ENCODE measurements at regions not wholly inside any gene's neighbourhood (a gene's known extent, or its start where the extent isn't known, plus 50 kb on each side); places are given as distances from the start of the nearest gene placed in this dataset.
A peak's percentile ranks its signal among the peaks of the same experiment; 100 is the strongest.
"Not testable (repeated sequence)": the region's sequence is repeated elsewhere in the genome, so short reads cannot be mapped to it uniquely, and the experiment has no call there.

- Histone ChIP-seq H3K9me3 (no peaks in the 10 kb centered on the region), H3K27me3 (no peaks in the 10 kb centered on the region), H3K36me3 (no peaks in the 10 kb centered on the region), H3K4me3 (ENCODE audit: low read depth, low read length) (peak overlapping the region; percentile 7; the same call in 1 of the 2 replicates), H3K4me1 (peaks cover 9% of the 10 kb centered on the region)
- TF ChIP-seq CTCF (IDR thresholded peaks at IDR 0.05; ENCODE audit: low read depth, low read length), result no peak
- DNase-seq, result peak; percentile 36
Measured at GRCh38 chr2:176574484-176575236, 305.4 kb downstream of the MTX2 start.

GRCh38 chr2:176575237-176575744 lies 306.0 kb downstream of the MTX2 start:
- no peak for TF ChIP-seq CTCF (IDR thresholded peaks at IDR 0.05; ENCODE audit: low read depth, low read length)
- Histone ChIP-seq H3K27me3 (no peaks in the 10 kb centered on the region), H3K9me3 (no peaks in the 10 kb centered on the region), H3K4me1 (peaks cover 9% of the 10 kb centered on the region), H3K4me3 (ENCODE audit: low read depth, low read length) (peak overlapping the region; percentile 7; the same call in 1 of the 2 replicates), H3K36me3 (no peaks in the 10 kb centered on the region)
- DNase-seq, result no peak

- no peak for TF ChIP-seq CTCF (IDR thresholded peaks at IDR 0.05; ENCODE audit: low read depth, low read length)
- no peaks in the 10 kb centered on the region for H3K9me3 ChIP-seq
- peaks cover 9% of the 10 kb centered on the region for H3K4me1 ChIP-seq
- no peaks in the 10 kb centered on the region for H3K36me3 ChIP-seq
- no peak overlapping the region for H3K4me3 ChIP-seq (ENCODE audit: low read depth, low read length)
- H3K27me3 ChIP-seq, result no peaks in the 10 kb centered on the region
- DNase-seq, result no peak
Measured at GRCh38 chr2:176577054-176577453, 307.8 kb downstream of the MTX2 start.

- H3K9me3 ChIP-seq; H3K27me3 ChIP-seq; DNase-seq; H3K36me3 ChIP-seq; H3K4me3 ChIP-seq (ENCODE audit: low read depth, low read length); H3K4me1 ChIP-seq: not testable (repeated sequence)
Measured at GRCh38 chr2:176578292-176578691, 309.1 kb downstream of the MTX2 start.

GRCh38 chr2:176579608-176580007 lies 310.4 kb downstream of the MTX2 start:
- no peak for DNase-seq
- H3K9me3 ChIP-seq, result no peaks in the 10 kb centered on the region
- no peak for TF ChIP-seq CTCF (IDR thresholded peaks at IDR 0.05; ENCODE audit: low read depth, low read length)
- no peak overlapping the region for H3K4me3 ChIP-seq (ENCODE audit: low read depth, low read length)
- H3K27me3 ChIP-seq, result no peaks in the 10 kb centered on the region
- no peaks in the 10 kb centered on the region for H3K36me3 ChIP-seq
- peaks cover 2% of the 10 kb centered on the region for H3K4me1 ChIP-seq

- TF ChIP-seq CTCF (IDR thresholded peaks at IDR 0.05; ENCODE audit: low read depth, low read length), result no peak
- Histone ChIP-seq H3K27me3 (no peaks in the 10 kb centered on the region), H3K4me3 (ENCODE audit: low read depth, low read length) (no peak overlapping the region), H3K36me3 (no peaks in the 10 kb centered on the region), H3K9me3 (no peaks in the 10 kb centered on the region), H3K4me1 (peaks cover 2% of the 10 kb centered on the region)
- no peak for DNase-seq
Measured at GRCh38 chr2:176581557-176582165, 312.4 kb downstream of the MTX2 start.
